Muscle of arm (tissue), 1 donor: ENCODE measurements at regions not wholly inside any gene's neighbourhood (a gene's known extent, or its start where the extent isn't known, plus 50 kb on each side); places are given as distances from the start of the nearest gene placed in this dataset.

Experiments
- DNase-seq: peaks from one replicate; pipeline ENCODE4 v3.0.0-alpha.2; 2013

DNA sequence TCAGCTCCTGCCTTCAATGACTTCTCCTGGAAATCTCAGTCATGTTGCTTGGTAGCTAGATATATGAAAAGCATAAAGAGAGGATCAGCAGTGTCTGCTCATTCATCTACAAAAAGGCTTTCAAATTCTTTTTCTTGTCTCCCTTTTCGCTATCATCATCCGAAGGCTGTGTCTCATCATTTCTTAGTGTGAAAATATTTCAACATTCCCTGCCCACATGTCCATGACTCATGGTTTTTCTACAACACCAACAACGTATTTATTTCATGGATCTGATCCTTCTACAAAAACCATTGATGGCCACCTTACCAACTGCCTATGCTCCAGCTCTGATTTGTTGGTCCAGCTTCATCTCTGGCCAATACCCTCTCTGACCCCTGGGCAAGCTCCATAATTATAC is 472.5 kb upstream of the GHITM start:
- no peak for DNase-seq

DNA sequence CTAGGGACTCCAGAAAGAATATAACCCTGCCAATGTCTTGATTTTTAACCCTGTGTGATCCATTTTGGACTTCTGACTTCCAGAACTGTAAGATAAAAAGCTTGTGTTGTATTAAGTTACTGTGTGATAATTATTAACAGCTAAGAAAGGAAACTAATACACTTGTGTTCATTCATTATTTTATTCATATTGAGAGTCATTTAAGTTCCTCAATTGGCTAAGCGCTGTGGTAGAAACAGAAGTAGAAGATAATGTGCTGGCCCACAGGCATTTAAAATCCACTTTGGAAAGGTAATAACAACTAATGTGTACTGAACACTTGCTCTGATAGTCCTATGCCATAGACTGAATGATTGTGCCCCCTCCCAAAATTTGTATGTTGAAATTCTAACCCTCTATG is 471.7 kb upstream of the GHITM start:
- DNase-seq = no peak

DNA sequence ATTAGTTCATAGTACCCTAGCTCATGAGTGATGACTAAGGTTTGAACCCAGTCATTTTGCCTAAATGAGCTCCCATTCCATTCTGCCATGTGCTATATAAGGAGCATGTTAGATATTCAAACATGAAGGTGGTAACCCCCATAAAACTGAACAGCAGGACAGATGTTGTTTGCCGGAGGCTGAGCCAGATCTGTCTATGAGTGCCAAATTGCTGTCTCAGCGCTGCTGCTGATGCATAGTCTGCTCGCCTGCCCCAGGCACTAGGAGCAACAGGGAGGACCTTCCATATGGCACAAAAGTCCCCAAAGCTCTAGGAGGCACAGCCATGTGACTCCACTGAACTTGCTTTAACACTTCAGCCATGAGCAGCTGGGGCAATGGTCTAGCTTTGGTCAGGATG is 466.0 kb upstream of the GHITM start:
- DNase-seq = no peak

DNA sequence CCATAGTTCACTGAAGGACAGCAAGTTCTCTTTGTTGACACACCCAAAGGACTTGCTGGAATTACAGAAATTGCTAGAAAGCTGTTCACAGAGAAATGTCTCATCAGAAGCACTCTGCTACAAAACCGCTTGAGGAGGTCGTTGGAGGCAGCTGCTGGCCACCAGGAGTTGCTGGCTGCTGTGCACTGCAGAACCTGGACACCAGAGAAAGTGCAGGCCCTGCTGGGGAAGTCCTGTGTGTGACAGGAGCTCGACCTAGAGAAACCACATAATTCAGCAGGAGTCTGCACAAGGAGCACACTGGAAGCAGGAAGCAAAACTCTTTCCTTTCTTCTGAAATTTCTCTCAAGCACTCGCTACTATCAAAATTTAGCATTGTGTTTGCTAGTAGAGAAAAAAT is 461.5 kb upstream of the GHITM start:
- DNase-seq = no peak

DNA sequence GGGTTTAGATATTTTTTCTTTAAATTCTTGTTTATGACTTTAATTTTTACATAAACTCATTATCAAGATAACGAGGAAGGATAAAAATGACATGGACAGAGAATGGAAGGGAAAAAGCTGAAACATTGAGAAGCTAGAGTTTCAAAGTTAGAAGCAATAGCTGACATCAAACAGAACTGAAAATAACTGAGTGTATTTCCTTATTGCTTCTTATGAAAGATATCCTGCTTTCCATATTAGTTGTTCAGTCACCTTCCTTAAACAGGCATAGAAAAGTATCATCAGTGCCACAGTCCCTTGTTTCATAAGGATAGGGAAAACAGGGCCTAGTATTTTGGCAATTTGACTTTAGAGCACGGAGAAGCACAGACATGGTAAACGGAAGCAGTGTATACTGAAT is 460.5 kb upstream of the GHITM start:
- DNase-seq = no peak

DNA sequence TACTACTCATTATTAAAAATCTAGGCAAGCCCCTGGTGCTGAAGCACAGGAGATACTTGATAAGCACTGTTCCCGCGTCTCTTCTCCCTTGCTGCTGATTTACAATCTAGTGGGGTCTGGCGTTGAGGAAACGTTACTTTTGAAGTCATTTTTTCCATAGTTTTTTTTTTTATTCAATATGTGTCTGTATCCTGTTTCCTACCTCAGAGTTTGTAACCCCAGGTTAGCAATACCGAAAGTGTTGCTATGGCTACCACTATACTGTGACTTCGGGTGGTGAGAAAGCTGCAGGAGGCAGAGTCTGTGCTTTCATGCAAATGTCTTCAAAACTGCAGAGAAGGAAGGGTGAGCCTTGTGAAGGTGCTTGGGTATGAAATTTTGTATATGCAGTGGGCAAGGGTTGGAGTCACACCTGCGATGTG is 458.8 kb upstream of the GHITM start:
- DNase-seq = no peak

DNA sequence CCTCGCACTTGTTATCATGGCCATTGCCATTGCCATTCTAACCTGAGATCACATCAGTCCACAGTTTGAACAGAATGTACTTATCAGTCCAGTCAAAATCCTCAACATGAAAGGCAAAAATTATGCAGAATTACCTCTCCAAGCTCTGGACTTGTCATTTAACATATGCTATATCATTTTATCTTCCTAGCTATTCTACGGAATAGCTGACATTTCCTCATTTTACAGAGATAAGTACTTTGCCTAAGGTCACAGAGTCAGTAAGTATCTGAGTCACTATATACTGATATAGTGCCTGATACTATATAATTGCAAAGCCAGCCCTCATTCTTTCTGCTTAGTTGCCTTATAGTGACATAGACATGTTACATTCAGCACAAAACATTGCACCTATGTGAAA is 456.9 kb upstream of the GHITM start:
- no peak for DNase-seq

DNA sequence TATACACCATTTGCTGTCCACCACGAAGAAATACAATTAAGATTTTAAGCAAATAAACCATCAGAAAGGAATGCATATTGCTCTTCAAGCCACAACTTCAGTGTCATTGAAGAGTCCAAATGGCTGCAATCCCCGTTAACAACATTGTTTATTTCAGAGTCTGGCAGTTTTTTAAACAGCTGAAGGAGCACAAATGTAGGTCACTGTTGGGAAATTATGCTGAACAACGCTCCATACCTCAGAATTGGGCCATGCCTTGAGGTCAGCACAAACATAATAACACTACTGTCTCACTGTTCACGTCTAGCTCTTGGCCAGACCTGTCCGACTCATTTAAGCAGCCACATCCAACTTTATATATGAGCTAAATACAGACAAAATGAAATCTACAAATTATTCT is 453.9 kb upstream of the GHITM start:
- no peak for DNase-seq

DNA sequence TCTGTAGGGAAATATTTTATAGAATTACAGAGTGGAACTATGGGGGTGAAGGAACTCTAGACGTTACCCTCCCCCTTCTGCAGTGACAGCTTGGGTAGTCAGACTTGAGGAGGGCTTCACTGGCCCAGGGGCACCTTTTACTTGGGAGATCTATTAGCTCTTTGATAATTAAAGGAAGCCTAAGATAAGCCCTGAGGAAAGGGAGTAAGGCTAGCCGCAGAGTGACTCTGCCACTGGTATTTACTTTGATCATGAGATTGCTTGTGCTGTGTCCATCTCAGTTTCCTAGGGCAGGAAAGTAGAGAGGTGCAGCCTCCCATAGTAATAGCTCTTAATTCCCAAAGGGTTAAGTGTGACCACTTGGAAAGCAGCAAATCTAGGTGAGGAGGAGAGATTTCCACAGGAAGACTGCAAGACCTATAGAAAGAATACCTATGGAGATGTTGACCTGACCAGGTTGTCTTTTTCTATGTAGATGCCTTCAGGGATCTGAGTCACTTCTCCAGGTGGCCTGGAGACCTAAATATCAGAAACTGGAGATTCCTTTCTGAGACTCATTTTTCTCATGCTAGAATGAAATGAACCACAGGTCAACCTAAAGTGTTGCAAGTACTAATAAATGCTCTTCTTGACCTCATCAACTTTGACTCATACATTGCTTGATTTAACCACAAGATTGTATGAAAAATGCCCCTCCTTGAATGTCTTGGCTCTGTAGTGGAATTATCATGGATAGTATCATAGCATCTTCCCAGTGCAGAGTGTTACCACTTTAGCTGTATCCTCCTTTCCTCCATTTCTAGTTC is 447.3 kb upstream of the GHITM start:
- DNase-seq = no peak

DNA sequence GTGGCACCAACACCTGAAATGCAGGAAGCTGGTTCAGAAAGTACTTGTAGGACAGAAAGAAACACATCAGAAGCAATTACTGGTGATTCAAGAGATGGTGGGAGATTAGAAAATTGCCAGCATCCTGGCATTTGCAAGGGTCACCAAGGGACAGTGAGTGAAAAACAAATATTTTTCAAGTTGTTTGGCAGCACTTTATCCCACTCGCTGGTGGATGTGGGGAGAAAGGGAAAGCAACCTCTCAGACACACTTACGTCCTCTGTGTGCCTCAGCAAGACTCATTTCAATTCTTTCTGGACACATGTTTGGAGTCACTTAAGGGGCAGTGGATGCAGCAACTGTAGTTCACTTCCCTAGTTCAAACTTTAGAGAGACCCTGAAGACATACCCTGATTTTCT is 440.4 kb upstream of the GHITM start:
- no peak for DNase-seq

DNA sequence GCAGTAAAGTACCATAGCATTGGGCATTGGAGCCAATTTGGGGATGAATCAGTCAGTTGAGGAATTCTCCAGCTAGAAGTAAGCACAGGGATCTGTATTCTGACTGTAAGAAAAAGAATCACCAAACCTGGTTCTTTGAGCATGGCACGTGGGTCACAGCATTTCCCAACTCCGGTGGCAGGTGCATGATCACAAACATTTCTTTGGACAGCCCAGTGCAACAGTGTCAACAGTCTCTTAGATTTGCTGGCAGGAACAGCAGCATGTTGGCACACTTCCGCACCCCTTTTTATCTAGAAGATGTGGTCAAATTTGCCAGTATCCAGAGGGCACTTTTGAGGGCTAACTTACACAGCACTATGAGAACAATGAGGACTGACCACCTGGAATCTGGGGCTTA is 437.5 kb upstream of the GHITM start:
- DNase-seq = no peak

DNA sequence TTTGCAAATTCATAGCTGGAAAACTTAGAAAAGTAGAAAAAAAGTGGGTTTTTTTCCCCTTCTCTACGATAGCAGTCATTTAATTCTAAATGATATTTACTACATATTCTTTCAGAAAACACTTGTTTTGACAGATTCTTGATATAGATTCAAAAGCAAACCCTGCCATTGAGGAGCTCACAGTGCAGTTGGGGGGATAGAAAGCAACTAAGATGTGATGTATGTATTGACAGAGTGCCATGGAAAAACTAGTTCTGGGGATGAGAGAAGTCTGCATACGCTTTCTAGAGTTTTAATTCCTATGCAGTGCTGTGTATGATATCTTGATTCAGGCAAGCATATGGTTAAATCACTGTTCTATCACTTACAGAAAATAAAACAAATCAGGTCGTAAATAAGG is 436.6 kb upstream of the GHITM start:
- DNase-seq = no peak

DNA sequence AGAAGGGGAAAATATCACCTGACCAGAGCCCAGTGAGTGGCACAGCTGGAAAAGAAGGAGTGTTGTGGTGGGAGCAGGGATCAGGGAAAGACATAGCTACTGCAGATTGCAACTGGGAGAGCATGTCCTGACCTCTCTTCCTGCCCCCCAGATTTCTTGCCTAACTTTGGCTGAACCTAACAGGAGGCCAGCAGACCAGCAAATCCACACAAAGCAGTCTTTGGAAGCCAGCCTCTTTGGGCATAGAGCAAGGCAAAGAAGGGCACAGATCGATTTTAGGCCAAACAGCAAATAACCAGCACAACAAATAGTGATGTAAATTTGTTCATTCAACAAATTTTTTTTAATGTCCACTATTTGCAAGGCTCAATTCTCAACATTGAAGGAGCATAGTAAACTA is 433.2 kb upstream of the GHITM start:
- DNase-seq = no peak

DNA sequence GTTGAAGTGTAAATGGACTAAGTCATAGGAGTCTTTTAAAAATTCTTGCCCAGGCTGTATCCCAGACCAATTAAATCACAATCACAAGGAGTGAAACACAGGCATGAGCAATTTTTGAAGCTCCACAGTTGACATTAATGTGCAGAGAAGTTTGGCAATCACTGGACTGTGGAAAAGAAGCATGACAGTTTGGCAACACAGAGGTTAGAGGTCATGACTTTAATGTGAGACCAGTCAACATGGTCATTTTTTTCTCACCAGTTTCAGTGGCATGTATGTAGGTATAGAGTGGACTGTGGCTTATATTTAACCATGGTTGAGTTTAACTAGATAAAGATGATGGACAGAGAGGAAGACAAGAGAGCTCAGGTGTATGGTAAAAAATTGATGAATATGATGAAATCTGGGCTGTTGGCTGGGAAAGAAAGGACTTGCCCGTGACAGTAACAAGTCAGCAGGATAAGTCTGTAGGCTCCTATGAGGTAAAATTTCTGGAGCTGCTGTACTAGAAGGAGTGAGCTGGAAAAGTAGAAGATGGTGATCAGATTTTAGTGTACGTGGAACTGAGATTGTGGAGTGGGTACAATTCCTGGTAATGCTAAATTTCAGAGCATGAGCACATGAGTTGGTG is 432.2 kb upstream of the GHITM start:
- no peak for DNase-seq

DNA sequence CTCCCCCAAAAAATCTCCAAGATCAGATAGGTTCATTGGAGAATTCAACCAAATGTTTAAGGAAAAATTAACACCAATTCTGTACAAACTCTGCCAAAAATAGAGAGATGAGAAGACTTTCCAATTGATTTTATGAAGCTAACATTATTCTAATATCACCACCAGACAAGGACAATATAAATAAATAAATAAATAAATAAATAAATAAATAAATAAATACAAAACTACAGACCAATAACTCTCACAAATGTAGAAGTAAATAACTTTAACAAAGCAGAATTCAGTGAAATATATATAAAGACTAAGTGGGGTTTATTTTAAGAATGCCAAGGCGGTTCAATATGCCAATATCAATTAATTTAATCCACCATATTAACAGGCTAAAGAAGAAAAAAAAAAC is 425.9 kb upstream of the GHITM start:
- DNase-seq = no peak

DNA sequence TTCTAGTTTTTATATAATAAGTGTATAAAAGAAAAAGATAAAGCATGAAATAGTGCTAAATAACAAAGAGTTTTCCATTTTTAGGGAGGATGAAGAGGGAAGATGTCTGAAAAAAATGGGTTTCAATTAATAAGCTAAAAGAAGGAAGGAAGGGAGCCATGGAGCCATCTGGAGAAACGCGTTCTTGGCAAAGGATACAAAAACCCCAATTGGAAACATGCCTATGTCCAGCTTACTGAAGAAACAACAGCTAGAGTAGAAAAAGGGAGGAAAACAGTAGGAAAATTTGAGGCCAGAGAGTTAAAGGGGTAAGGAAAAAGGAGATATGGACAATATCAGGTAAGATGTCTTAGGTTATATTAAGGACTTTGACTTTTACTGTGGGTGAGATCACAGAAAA is 416.2 kb upstream of the GHITM start:
- no peak for DNase-seq

DNA sequence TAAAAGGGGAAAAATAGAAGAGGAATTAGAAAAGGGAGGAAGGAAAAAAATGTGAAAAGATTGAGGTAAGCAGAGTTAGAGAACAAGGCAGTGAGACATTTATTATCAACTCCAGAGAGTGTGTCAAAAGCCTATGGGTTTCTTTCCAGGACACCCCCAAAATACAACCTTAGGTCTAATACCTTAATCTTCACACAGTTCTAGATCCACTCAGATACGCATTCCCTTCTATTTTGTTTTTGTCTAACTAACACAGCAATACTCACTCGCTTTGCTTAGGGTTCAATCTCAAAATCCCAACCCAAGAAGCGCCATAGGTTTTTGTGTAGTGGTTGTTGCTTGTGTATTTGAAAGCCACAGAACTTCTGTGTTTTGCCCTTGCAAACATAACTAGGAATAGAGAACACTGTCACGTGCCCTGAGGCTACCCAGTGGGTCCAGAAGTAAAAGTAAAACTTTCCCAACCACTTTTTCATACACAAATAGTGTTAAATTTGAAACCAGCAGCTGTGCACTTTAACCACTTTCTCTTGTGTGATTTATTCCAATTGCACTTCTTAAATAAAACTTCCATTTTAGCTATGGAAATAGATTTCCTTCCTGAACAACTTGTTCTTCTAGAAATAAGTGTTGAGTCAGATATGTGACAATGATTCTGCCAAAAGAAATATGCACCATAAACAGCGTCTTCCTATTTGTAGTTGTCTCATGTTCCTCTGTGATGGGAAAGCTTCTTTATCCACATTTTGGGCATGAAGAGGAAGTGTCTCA is 414.7 kb upstream of the GHITM start:
- no peak for DNase-seq

DNA sequence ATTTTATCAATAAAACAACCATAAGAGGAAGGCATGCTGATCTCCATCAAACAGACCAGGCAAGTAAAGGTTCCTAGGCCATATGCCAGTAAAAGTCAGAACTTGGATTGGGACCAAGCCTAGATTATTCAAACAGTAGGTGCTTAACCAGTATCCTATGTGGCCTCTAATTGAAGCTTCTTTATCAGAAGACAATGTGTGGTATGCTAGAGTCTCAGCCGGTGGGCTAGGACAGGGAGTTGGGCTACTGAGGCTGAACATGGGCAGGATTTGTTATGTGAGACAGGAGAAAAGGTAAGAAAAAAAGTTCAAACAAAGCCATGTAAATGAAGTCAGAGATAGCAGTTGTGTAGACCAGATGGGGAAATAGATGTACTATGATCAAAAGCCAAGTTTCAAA is 413.7 kb upstream of the GHITM start:
- no peak for DNase-seq

DNA sequence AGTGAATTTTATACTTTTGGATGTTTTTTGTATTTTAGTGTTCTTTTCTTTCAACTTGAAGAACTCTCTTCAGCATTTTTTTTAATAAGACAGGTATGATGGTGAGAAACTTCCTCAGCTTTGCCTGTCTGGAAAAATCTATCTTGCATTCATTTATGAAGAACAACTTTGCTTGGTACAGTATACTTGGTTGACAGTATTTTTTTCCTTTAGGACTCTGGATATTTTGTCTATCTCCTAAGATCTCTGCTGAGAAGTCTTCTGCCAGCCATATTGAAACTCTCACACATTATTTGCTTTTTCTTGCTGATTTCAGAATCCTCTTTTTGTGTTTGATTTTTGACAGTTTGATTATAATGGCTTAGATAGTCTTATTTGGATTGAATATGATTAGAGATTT is 405.0 kb upstream of the GHITM start:
- DNase-seq = no peak

DNA sequence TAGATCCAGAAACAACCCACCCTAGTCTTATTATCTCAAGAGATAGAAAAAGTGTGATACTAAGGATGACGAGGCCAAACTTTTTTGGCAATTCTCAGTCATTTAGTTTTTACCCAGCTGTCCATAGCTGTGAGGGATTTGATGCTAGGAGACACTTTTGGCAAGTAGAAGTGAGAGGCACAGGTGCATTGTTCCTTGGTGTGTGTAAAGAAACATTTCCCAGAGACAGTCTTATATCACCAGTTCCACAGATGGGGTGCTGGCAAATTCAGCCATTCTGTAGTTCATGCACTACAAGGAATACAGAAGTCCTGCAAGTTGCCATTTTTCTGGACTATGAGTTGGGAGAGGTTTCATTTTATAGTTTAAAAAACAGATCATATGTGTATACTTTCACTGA is 403.3 kb upstream of the GHITM start:
- DNase-seq = no peak

DNA sequence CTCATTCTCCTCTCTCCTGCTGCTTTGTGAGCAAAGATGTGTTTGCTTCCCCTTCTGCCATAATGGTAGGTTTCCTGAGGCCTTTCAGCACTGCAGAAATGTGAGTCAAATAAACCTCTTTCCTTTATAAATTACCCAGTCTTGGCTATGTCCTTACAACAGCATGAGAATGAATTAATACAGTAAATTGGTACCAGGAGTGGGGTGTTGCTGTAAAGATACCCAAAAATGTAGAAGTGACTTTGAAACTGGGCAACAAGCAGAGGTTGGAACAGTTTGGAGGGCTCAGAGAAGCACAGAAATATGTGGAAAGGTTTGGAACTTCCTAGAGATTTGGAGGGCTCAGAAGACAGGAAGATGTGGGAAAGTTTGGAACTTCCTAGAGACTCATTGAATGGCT is 388.7 kb upstream of the GHITM start:
- DNase-seq = no peak

DNA sequence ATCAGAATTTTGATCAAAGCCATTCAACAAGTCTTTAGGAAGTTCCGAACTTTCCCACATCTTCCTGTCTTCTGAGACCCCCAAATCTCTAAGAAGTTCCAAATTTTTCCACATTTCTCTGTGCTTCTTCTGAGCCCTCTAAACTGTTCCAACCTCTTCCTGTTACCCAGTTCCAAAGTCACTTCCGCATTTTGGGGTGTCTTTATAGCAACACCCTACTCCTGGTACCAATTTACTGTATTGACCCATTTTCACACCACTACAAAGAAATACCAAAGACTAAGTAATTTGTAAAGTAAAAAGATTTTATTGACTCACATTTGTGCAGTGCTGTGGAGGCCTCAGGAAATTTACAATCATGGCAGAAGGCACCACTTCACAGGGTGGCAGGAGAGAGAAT is 385.8 kb upstream of the GHITM start:
- no peak for DNase-seq

DNA sequence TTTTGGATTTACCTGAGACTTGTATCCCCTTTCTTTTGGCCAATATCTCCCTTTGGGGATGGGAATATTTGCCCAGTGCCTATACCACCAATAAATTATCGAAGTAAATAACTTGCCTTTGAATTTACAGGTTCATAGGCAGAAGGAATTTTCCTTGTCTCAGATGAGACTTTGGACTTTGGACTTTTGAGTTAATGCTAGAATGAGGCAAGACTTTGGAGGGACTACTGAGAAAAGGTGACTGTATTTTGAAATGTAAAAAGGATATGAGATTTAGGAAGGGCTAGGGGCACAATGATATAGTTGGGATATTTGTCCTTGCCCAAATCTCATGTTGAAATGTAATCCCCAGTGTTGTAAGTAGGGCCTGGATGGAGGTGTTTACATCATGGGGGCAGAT is 384.5 kb upstream of the GHITM start:
- DNase-seq = no peak
